ENCODE measurements at regions not wholly inside any gene's neighbourhood (a gene's known extent, or its start where the extent isn't known, plus 50 kb on each side); places are given as distances from the start of the nearest gene placed in this dataset.
"Not testable (repeated sequence)": the region's sequence is repeated elsewhere in the genome, so short reads cannot be mapped to it uniquely, and the experiment has no call there.

DNA sequence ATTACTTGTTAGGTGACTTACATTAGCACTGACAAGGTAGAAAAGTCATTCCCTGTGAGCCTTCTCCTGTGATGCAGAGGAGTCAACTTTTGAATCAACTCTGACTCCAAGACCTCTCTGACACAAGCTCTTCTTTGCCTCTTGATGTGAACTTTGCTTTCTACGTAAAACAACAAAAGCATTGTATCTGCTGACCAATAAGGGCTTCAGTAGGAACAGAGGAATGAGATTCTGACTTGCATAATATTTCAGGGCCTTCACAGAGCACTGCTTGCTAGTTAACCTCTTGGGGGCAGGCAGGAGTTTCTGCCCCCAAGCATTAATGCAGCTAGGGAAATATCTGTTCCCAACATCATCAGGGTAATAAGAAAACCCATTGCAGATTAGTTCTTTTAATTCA is 791.5 kb downstream of the BCL11A start:
- no peak overlapping the region for H3K27ac ChIP-seq
- intact Hi-C loops (cut with DNase I), result no loop called here
- H3K36me3 ChIP-seq (ENCODE audit: insufficient read depth in 1 of 2, low read depth in 1 of 2), result no peaks in the 10 kb centered on the region
- no peaks in the 10 kb centered on the region for H3K9me3 ChIP-seq
- WGBS, 3 donors, result 84 to 90% (median 88%) methylated on average over 1 of the region's 1 CpG
- ATAC-seq (no peak), DNase-seq (no peak)
- no peak overlapping the region for H3K4me3 ChIP-seq
- H3K4me1 ChIP-seq, result no peaks in the 10 kb centered on the region
- TF ChIP-seq, protein P1, sequence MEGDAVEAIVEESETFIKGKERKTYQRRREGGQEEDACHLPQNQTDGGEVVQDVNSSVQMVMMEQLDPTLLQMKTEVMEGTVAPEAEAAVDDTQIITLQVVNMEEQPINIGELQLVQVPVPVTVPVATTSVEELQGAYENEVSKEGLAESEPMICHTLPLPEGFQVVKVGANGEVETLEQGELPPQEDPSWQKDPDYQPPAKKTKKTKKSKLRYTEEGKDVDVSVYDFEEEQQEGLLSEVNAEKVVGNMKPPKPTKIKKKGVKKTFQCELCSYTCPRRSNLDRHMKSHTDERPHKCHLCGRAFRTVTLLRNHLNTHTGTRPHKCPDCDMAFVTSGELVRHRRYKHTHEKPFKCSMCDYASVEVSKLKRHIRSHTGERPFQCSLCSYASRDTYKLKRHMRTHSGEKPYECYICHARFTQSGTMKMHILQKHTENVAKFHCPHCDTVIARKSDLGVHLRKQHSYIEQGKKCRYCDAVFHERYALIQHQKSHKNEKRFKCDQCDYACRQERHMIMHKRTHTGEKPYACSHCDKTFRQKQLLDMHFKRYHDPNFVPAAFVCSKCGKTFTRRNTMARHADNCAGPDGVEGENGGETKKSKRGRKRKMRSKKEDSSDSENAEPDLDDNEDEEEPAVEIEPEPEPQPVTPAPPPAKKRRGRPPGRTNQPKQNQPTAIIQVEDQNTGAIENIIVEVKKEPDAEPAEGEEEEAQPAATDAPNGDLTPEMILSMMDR (IDR thresholded peaks at IDR 0.05), result no peak
- H3K27me3 ChIP-seq (ENCODE audit: insufficient read depth in 3 of 3, low read length in 2 of 3), result no peaks in the 10 kb centered on the region

DNA sequence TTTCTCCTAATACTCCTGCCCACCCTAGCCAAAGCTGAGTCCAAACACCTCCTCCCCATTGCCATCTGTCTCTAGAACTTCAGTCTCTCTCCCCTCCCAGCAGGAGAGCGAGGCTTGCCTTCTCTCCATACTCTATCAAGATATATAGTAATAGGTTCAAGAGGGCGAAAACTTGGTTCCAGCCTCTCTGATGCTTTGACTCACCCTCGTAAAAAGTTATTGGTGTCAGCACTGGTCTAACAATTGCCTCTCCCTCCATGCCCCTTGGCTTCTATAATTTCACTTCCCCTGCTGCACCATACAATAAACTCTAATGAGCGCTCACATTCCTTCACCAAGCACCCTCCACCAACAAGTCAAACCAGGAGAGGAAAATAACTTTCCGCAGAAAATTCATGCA is 797.3 kb downstream of the BCL11A start:
- Histone ChIP-seq H3K4me1 (no peaks in the 10 kb centered on the region), H3K9me3 (no peaks in the 10 kb centered on the region), H3K27me3 (ENCODE audit: insufficient read depth in 3 of 3, low read length in 2 of 3) (no peaks in the 10 kb centered on the region), H3K27ac (no peak overlapping the region), H3K36me3 (ENCODE audit: insufficient read depth in 1 of 2, low read depth in 1 of 2) (no peaks in the 10 kb centered on the region), H3K4me3 (no peak overlapping the region)
- no peak for DNase-seq
- 64 to 80% (median 76%) methylated on average over 5 of the region's 5 CpGs for WGBS, 3 donors
- TF ChIP-seq, protein P1 (IDR thresholded peaks at IDR 0.05), result no peak
- intact Hi-C loops (cut with DNase I), result no loop called here
- no peak for ATAC-seq

DNA sequence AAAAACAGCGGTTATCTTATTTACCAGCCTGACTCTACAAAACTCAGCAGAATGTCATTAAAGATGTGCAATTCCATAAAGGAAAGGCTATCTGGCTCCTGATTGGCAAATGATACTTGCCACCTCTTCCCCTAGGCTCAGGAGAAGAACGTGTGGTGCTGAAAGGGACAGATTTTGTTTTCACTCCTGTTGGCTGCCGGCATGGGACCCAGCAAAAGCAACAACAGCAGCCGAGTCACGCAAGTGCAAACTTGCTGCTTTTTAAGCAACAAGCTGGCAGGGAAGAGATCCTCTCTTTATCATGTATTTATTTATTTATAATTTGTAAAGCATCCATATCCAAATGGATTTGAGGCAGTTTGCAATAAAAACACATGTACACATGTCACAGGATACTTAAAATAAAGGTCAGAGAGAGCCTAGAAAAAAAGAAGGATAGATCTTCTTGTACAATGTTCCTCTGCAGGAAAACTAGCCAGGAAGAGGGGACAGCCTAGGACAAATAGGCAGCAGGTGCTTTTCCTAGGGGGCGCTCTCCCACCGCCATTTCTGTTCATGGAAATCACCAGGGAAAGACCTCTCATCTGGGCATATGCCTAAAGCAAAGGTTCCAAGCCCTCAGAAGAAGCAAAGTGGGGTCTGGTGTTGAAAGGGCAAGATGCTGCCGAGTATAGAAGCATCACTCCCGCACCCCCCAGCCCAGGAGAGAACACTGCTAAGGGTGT is 799.3 kb downstream of the BCL11A start:
- H3K9me3 ChIP-seq, result no peaks in the 10 kb centered on the region
- no peaks in the 10 kb centered on the region for H3K4me1 ChIP-seq
- no peak overlapping the region for H3K27ac ChIP-seq
- TF ChIP-seq, protein P1 (IDR thresholded peaks at IDR 0.05), result no peak
- DNase-seq (no peak), ATAC-seq (no peak)
- H3K36me3 ChIP-seq (ENCODE audit: insufficient read depth in 1 of 2, low read depth in 1 of 2), result no peaks in the 10 kb centered on the region
- WGBS, 3 donors, result 49 to 52% (median 52%) methylated on average over 9 of the region's 9 CpGs
- no peak overlapping the region for H3K4me3 ChIP-seq
- H3K27me3 ChIP-seq (ENCODE audit: insufficient read depth in 3 of 3, low read length in 2 of 3), result no peaks in the 10 kb centered on the region
- intact Hi-C loops (cut with DNase I), result no loop called here

GRCh38 chr2:59752512-59752911 is 800.9 kb downstream of the BCL11A start:
- 67 to 76% (median 75%) methylated on average over 1 of the region's 1 CpG for WGBS, 3 donors
- TF ChIP-seq, protein P1 (IDR thresholded peaks at IDR 0.05), result no peak
- Histone ChIP-seq H3K27ac (no peak overlapping the region), H3K4me3 (no peak overlapping the region), H3K27me3 (ENCODE audit: insufficient read depth in 3 of 3, low read length in 2 of 3) (no peaks in the 10 kb centered on the region), H3K9me3 (no peaks in the 10 kb centered on the region), H3K4me1 (no peaks in the 10 kb centered on the region), H3K36me3 (ENCODE audit: insufficient read depth in 1 of 2, low read depth in 1 of 2) (no peaks in the 10 kb centered on the region)
- intact Hi-C loops (cut with DNase I), result no loop called here
- DNase-seq (no peak), ATAC-seq (no peak)

- no peak overlapping the region for H3K4me3 ChIP-seq
- intact Hi-C loops (cut with DNase I), result no loop called here
- WGBS, 3 donors, result 47 to 64% (median 48%) methylated on average over 2 of the region's 2 CpGs
- H3K36me3 ChIP-seq (ENCODE audit: insufficient read depth in 1 of 2, low read depth in 1 of 2), result no peaks in the 10 kb centered on the region
- H3K27me3 ChIP-seq (ENCODE audit: insufficient read depth in 3 of 3, low read length in 2 of 3), result no peaks in the 10 kb centered on the region
- TF ChIP-seq, protein P1 (IDR thresholded peaks at IDR 0.05), result no peak
- H3K27ac ChIP-seq, result no peak overlapping the region
- no peak for ATAC-seq
- H3K4me1 ChIP-seq, result no peaks in the 10 kb centered on the region
- no peak for DNase-seq
- no peaks in the 10 kb centered on the region for H3K9me3 ChIP-seq
Observed at GRCh38 chr2:59752071-59752470, 801.4 kb downstream of the BCL11A start.

DNA sequence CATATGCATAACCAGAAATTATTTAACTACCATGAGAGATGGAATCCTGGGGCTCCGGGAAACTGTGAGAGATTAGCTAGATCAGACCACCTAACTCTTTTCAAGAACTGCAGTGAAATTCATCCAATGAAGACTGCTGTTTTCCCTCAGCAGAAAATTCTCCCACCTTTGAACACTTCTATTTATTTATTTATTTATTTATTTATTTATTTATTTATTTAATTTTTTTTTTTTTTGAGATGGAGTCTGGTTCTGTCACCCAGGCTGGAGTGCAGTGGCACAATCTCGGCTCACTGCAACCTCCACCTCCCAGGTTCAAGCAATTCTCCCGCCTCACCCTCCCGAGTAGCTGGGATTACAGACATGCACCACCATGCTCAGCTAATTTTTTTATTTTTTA is 802.2 kb downstream of the BCL11A start:
- ATAC-seq; H3K36me3 ChIP-seq (ENCODE audit: insufficient read depth in 1 of 2, low read depth in 1 of 2); H3K9me3 ChIP-seq; H3K27ac ChIP-seq; intact Hi-C loops (cut with DNase I); H3K4me1 ChIP-seq; H3K27me3 ChIP-seq (ENCODE audit: insufficient read depth in 3 of 3, low read length in 2 of 3); DNase-seq; H3K4me3 ChIP-seq: not testable (repeated sequence)
- WGBS, 3 donors, result 92 to 98% (median 93%) methylated on average over 4 of the region's 4 CpGs
